DND-41 (cell line): ENCODE measurements at regions not wholly inside any gene's neighbourhood (a gene's known extent, or its start where the extent isn't known, plus 50 kb on each side); places are given as distances from the start of the nearest gene placed in this dataset.

Experiments used
- EZH2 ChIP-seq: IDR thresholded peaks from 3 replicates; pipeline ENCODE4 v1.6.1; 2012; ENCODE audit warnings: borderline replicate concordance, low read depth, mild to moderate bottlenecking, moderate library complexity, low read length, inconsistent platforms; ENCODE audit not compliant: severe bottlenecking
- TF ChIP-seq, protein P1 (sequence below): IDR thresholded peaks from 2 replicates; pipeline ENCODE4 v1.5.1; 2012; ENCODE audit warnings: borderline replicate concordance, low read length, moderate library complexity, mild to moderate bottlenecking; ENCODE audit not compliant: poor library complexity, severe bottlenecking; ENCODE audit errors: extremely low read depth

DNA sequence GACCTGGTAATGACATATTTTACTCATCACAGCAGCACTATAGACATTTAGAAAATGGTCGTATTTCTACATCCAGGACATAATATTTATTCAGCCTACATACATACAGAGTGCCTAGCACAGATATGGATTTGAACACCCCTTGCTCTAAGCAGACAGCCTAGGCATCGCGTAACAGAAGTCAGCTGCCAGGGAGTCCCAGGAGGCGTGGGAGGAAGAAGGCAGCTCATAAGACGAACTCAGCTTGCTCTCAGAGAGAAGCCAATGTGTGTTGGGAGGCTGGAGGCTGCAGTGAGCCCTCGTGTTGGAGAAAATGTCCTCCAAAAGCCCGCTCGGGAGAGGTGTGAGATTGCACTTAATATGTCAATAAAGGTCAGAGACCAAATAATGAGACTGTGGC is 131.6 kb downstream of the BCOR start:
- TF ChIP-seq, protein P1, sequence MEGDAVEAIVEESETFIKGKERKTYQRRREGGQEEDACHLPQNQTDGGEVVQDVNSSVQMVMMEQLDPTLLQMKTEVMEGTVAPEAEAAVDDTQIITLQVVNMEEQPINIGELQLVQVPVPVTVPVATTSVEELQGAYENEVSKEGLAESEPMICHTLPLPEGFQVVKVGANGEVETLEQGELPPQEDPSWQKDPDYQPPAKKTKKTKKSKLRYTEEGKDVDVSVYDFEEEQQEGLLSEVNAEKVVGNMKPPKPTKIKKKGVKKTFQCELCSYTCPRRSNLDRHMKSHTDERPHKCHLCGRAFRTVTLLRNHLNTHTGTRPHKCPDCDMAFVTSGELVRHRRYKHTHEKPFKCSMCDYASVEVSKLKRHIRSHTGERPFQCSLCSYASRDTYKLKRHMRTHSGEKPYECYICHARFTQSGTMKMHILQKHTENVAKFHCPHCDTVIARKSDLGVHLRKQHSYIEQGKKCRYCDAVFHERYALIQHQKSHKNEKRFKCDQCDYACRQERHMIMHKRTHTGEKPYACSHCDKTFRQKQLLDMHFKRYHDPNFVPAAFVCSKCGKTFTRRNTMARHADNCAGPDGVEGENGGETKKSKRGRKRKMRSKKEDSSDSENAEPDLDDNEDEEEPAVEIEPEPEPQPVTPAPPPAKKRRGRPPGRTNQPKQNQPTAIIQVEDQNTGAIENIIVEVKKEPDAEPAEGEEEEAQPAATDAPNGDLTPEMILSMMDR = no peak
- no peak for TF ChIP-seq EZH2
